Heart right ventricle (tissue), 16 donors: ENCODE measurements at regions not wholly inside any gene's neighbourhood (a gene's known extent, or its start where the extent isn't known, plus 50 kb on each side); places are given as distances from the start of the nearest gene placed in this dataset.

Experiments
- ATAC-seq, 8 donors: fragments of 200-7000 bp; cut with Tn5 transposase; one replicate each; pipeline ENCODE4 v1.9.1; 2020; ENCODE audit warnings: mild to moderate bottlenecking in 8 of 8, moderate library complexity in 8 of 8, moderate number of reproducible peaks in 1 of 8
- DNase-seq, 2 donors: peaks; one replicate each; pipeline ENCODE4 v3.0.0-alpha.2; 2020
- H3K27ac ChIP-seq, 10 donors: fragments of 200-600 bp; sonication (generic) in 2 of 10; one replicate each; pipeline versions ENCODE4 v1.5.0 to v1.8.0; 2020 to 2022; ENCODE audit warnings: mild to moderate bottlenecking in 3 of 10
- H3K27me3 ChIP-seq, 7 donors: fragments of 200-600 bp; one replicate each; pipeline ENCODE4 v1.8.0; 2021 to 2022; ENCODE audit warnings: mild to moderate bottlenecking in 2 of 7
- H3K36me3 ChIP-seq, 9 donors: fragments of 200-600 bp; sonication (generic) in 1 of 9; one replicate each; pipeline versions ENCODE4 v1.5.0 to v1.8.0; 2020 to 2022; ENCODE audit warnings: mild to moderate bottlenecking in 2 of 9
- H3K4me1 ChIP-seq, 9 donors: fragments of 200-600 bp; sonication (generic) in 1 of 9; one replicate each; pipeline versions ENCODE4 v1.5.0 to v1.8.0; 2020 to 2022; ENCODE audit warnings: mild to moderate bottlenecking in 4 of 9
- H3K4me3 ChIP-seq, 10 donors: fragments of 200-600 bp; sonication (generic) in 2 of 10; one replicate each; pipeline versions ENCODE4 v1.5.0 to v1.8.0; 2020 to 2022; ENCODE audit warnings: mild to moderate bottlenecking in 7 of 10, moderate library complexity in 2 of 10
- H3K9me3 ChIP-seq, 11 donors: fragments of 200-600 bp in 10 of 11; sonication (generic) in 2 of 11; one replicate each; pipeline versions ENCODE4 v1.5.0 to v1.8.0; 2013 to 2022; ENCODE audit warnings: mild to moderate bottlenecking in 2 of 11, control low read depth in 1 of 11, moderate library complexity in 1 of 11
- WGBS, 2 donors: extraction: QIAGEN DNeasy Blood & Tissue Kit; methylation state at CpG; one replicate each; pipeline ENCODE4 v1.1.7; 2013; ENCODE audit warnings: inconsistent platforms in 1 of 2; 5-methylcytosine and 5-hydroxymethylcytosine counted together
- intact Hi-C, 10 donors: fragments of 100-400 bp; cut with DNase I; formaldehyde crosslinking; loops; one replicate each; pipeline versions ENCODE4 v1.11.1 to v1.14.2; 2022
- TF ChIP-seq, protein P1 (sequence below), 9 donors: fragments of 200-600 bp; sonication (generic) in 2 of 9; IDR thresholded peaks; one replicate each; pipeline versions ENCODE4 v1.5.0 to v1.8.0; 2021 to 2022; ENCODE audit warnings: antibody characterized with exemption in 9 of 9, mild to moderate bottlenecking in 5 of 9, moderate library complexity in 1 of 9
- donor health status: Arrhythmogenic right ventricular cardiomyopathy.
- donor health status: ischemic (EF 13 %, LVEDD 7.1; RV severe dilation, severe dysfunction).
- donor health status: healthy with polysubstance abuse.
- donor health status: DM: no; HTN: yes; CAD: no.
- donor health status: DM: no; HTN: no; CAD: no.
- donor health status: ischemic (EF 25% LVEDD 6.9; RV normal size, moderate dysfunction).
- donor health status: ischemic (EF 25% LVEDD 5.7; RV mildly dilated, moderate dysfunction).
- donor health status: healthy.
- donor health status: DM: yes; HTN: yes; CAD: no.
- donor health status: Ischemic cardiomyopathy.
- donor health status: ischemic (EF 35%, LVEDD 5.7; RV mildly dilated, moderate dysfunction).
- donor health status: nonischemic (EF 11% LVEDD 7.7; RV severe dilation, severe dysfunction).
- donor health status: DM: yes; HTN: yes; CAD: no.
- donor health status: PGD.
- donor health status: ischemic (EF 29% LVEDD 5.4; RV normal size, mild dysfunction).
- donor health status: nonischemic (EF 23%, LVEDD 6.1; RV moderate dilation, normal function).

DNA sequence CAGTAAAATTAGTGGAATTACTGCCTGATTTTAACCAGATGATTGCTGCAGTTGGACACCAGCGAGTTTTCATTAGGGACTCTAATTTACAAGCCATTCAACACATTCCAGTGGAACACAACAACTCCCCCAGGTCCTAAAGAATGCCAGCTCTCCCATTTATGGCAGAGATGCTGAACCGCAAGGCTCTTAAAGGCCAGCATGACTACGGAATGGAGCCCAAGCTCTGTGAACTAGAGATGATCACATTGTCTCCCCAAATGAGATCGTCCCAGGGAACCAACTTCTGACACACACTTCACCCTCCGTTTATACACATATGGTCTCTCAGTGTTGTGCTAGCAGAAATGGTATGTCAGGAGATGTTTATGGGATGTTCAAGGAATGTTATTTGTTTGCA is 446.2 kb upstream of the NR2F2 start:
- DNase-seq = no peak
- Histone ChIP-seq H3K27ac (no peak overlapping the region), H3K36me3 (no peaks in the 10 kb centered on the region), H3K27me3 (no peaks in the 10 kb centered on the region), H3K9me3 (no peaks in the 10 kb centered on the region), H3K4me3 (no peak overlapping the region), H3K4me1 (peaks cover 0 to 13% (median 0%) of the 10 kb centered on the region in 9 donors)
- 77 to 78% methylated on average over 5 of the region's 5 CpGs for WGBS, 2 donors
- ATAC-seq = no peak
- TF ChIP-seq, protein P1, sequence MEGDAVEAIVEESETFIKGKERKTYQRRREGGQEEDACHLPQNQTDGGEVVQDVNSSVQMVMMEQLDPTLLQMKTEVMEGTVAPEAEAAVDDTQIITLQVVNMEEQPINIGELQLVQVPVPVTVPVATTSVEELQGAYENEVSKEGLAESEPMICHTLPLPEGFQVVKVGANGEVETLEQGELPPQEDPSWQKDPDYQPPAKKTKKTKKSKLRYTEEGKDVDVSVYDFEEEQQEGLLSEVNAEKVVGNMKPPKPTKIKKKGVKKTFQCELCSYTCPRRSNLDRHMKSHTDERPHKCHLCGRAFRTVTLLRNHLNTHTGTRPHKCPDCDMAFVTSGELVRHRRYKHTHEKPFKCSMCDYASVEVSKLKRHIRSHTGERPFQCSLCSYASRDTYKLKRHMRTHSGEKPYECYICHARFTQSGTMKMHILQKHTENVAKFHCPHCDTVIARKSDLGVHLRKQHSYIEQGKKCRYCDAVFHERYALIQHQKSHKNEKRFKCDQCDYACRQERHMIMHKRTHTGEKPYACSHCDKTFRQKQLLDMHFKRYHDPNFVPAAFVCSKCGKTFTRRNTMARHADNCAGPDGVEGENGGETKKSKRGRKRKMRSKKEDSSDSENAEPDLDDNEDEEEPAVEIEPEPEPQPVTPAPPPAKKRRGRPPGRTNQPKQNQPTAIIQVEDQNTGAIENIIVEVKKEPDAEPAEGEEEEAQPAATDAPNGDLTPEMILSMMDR (IDR thresholded peaks at IDR 0.05) = no peak
- intact Hi-C loops = no loop called here

- no peak overlapping the region for H3K27ac ChIP-seq
- TF ChIP-seq, protein P1 (IDR thresholded peaks at IDR 0.05) = no peak
- no peaks in the 10 kb centered on the region for H3K36me3 ChIP-seq
- ATAC-seq = no peak
- no peaks in the 10 kb centered on the region for H3K9me3 ChIP-seq
- no peak for DNase-seq
- H3K4me1 ChIP-seq = no peaks in the 10 kb centered on the region
- WGBS, 2 donors = 79 to 81% methylated on average over 7 of the region's 7 CpGs
- H3K27me3 ChIP-seq = no peaks in the 10 kb centered on the region
- H3K4me3 ChIP-seq = no peak overlapping the region
- intact Hi-C loops = no loop called here
Measured at GRCh38 chr15:95887666-95888390, 442.7 kb upstream of the NR2F2 start.

- Histone ChIP-seq H3K27ac (no peak overlapping the region), H3K27me3 (no peaks in the 10 kb centered on the region), H3K36me3 (no peaks in the 10 kb centered on the region), H3K4me1 (no peaks in the 10 kb centered on the region), H3K9me3 (no peaks in the 10 kb centered on the region), H3K4me3 (no peak overlapping the region)
- TF ChIP-seq, protein P1 (IDR thresholded peaks at IDR 0.05) = no peak
- ATAC-seq = no peak
- intact Hi-C loops = no loop called here
- DNase-seq = no peak
- WGBS, 2 donors = 80 to 81% methylated on average over 1 of the region's 1 CpG
Measured at GRCh38 chr15:95888762-95889161, 441.7 kb upstream of the NR2F2 start.

- TF ChIP-seq, protein P1 (IDR thresholded peaks at IDR 0.05) = no peak
- intact Hi-C loops = no loop called here
- WGBS, 2 donors = 49 to 68% methylated on average over 2 of the region's 2 CpGs
Measured at GRCh38 chr15:95894407-95894956, 436.0 kb upstream of the NR2F2 start.

More at GRCh38 chr15:95894407-95894956, 436.0 kb upstream of the NR2F2 start:
- Histone ChIP-seq H3K27ac (no peak overlapping the region), H3K4me3 (no peak overlapping the region), H3K36me3 (no peaks in the 10 kb centered on the region), H3K27me3 (no peaks in the 10 kb centered on the region), H3K9me3 (no peaks in the 10 kb centered on the region), H3K4me1 (no peaks in the 10 kb centered on the region)
- ATAC-seq (no peak), DNase-seq (no peak)
